ENCODE measurements at regions not wholly inside any gene's neighbourhood (a gene's known extent, or its start where the extent isn't known, plus 50 kb on each side); places are given as distances from the start of the nearest gene placed in this dataset.
A peak's percentile ranks its signal among the peaks of the same experiment; 100 is the strongest.
"Not testable (repeated sequence)": the region's sequence is repeated elsewhere in the genome, so short reads cannot be mapped to it uniquely, and the experiment has no call there.

DNA sequence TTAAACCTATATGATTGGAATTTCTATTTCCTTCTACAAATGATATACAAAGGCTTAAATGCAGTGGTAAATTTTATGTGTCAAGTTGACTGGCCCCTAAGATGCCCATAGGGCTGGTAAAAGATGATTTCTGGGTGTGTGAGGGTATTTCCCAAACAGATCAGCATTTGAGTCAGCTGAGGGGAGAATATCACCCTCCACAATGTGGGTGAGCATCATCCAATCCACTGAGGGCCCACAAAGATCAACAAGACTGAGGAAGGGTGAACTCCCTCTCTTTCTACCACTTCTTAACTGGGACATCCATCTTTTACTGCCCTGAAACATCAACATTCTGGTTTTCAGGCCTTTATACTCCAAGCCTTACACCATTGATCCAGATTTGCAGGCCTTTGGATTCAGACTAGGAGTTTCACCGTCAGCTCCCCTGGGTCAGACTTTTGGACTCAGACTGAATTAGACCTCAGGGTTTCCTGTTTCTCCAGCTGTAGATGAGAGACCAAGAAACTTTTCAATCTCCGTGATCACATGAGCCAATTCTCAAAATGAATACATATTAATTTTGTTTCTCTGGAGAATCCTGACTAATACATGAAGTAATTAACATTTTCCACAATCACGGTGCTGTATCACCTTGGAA lies 1020.7 kb upstream of the SLIT2 start:
- no peak for DNase-seq

DNA sequence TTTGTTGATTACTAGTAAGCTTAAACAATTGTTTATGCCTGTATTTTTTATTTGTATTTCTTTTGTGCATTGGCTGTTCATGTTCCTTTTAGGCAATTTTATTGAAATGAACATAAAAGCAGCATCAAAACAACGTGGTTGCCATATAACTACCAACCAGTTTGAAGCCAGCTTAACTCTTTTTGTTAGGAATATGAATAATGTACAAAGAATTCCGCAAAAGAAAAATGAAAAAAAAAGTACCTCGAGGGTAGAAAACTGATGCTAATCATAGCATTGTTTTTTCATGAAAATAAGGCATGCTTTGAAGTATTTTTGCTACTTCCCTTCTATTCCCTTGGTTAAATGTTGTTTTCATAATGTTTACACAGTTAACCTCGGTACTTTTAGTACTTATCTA lies 1024.0 kb upstream of the SLIT2 start:
- DNase-seq = no peak

DNA sequence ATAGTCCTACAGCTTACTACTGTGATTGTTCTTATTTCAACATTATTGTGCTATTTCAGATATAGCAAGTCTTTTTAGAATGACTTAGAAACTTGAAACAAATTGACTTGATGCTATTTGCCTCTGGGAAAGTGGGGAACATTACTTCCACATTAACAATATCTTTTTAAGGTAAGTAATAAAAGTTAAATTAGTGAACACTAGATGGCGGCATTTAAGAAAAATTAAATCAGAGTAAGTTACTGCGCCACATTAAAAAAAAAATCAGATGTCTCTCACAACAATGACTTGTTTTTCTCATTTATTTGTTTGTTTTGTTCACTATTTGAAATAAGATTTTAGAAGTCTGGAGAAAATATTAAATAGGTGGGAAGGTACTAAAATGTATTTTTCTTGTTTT lies 1026.9 kb upstream of the SLIT2 start:
- DNase-seq = peak; percentile 21

DNA sequence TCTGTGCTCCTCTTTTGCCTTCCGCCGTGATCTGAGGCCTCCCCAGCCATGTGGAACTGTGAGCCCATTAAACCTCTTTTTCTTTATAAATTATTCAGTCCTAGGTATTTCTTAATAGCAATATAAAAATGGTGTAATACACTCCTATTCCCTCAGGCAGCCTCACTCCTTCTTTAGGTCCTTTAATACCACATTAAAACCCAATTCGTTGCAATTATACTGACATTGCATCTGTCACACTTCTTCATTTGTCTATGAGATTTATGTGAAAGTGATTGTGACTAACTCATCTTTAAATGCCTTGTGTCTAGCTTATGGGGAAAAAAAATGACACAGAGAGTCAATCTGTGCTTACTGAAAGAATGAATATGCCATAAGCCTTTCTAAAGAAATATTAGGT lies 1035.2 kb upstream of the SLIT2 start:
- no peak for DNase-seq

DNA sequence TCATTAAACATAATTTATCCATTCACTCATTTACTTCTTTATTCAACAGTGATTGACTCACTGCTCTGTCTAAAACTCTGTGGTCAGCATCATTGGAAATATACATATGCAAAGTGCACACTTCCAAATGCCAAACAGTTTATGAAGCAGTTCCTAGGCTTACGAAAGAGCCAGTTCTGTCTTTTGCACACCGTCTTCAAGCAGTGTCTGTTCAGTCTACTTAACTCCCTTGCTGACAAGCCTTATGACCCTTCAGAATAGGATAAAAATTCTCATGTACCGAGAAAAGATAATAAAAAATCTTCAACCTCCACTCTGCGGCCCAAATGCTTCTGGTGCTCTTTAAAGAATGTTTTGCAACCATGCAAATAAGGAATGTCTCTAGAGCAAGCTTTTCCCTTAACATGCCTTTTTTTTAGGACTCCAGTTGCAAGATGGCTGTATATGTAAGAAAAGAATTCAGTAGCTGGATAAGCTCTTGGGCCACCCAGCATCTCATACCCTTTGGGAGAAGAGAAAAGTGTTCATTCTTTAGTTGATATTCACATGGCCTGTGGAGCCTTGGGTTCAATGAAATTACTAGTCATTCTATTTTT lies 1037.0 kb upstream of the SLIT2 start:
- DNase-seq = no peak

DNA sequence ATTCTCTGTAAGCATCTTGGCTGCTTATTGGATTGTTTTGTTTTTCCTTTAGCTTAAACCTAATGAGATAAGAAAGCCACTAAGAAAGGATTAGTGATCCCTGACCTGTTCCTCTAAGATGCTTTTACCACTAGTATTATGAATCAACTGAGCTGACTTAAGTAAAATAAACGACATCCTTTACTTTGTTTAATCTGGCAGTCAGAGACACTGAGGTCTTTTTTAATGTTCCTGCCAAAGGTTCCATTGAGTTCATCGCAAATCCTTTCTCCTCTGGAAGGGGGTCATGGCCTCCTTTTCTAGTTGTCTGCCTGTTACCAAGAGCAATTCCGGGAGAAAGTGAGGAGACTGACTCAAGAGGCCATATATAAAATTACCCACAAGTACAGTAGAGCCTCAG lies 1038.3 kb upstream of the SLIT2 start:
- peak; percentile 52 for DNase-seq

DNA sequence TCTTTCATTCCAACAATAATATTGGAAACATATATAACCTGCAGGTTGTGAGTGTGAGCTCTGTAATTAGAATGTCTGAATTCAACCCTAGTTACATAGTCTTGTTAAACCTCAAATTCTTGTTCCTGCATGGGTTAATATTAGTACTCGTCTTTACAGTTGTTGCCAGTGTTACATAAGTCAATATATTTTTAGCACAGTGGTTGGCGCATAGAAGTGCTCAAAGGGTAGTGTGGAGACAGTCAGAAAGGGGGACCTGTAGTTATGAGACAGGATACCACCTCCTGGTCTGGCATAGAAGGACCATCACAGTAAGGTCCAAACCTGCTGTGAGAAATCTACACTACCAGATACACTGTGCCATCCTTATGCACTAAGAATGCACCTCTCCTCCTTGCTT lies 1045.9 kb upstream of the SLIT2 start:
- no peak for DNase-seq

DNA sequence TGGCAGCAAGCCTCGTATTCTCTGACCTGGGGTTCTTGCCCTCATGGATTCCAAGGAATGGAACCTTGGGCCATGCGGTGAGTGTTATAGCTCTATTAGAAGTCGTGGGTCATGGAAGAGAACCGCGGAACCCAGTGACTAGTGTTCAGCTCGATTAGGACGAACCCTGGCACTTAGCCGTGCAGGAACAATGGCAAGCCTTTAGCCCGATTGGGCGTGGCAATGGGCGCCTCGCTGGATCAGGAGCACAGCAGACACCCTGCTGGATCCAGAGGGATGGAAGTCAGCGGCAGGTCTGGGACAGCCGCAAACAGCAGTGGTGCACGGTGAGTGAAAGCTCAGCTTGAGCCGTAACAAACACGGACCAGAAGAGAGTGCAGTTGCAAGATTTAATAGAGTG lies 1053.9 kb upstream of the SLIT2 start:
- not testable (repeated sequence) for DNase-seq

DNA sequence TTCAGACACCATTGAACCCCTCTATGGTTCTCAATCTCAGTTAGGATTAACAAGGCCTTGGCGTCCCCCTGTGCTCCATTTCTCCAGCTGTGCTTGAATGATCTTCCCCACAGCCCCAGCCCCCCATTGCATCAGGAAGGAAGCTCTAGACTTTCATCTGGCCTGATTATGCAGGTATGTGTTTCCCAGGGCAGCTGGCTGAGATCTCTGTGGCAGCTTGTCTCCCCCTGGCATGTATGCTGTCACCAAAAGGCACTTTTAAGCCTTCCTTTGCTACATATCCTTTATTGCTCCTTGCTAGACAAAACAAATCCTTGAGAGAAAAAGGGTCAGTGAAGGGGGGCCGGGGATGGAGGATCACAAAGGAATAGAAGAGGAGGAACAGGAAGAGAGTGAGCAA lies 1056.0 kb upstream of the SLIT2 start:
- no peak for DNase-seq

DNA sequence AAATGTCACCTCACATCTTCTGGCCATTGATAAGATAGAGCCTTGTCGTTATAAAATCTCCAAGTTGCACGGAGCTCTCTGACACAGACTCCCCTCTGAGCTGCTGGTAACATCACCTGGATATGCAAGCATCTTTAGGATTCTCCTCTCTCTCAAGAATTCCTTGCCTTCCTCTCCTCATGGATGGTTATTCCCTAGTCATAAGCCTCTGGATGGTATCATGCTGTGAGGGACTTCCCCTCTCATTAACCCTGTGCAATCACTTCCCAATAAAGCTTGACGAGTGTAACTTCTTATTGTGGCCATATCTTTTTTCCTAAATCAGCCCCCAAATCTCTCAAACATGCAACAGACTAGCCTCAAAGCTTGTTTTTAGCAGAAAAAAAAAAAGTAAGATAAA lies 1057.0 kb upstream of the SLIT2 start:
- DNase-seq = no peak

DNA sequence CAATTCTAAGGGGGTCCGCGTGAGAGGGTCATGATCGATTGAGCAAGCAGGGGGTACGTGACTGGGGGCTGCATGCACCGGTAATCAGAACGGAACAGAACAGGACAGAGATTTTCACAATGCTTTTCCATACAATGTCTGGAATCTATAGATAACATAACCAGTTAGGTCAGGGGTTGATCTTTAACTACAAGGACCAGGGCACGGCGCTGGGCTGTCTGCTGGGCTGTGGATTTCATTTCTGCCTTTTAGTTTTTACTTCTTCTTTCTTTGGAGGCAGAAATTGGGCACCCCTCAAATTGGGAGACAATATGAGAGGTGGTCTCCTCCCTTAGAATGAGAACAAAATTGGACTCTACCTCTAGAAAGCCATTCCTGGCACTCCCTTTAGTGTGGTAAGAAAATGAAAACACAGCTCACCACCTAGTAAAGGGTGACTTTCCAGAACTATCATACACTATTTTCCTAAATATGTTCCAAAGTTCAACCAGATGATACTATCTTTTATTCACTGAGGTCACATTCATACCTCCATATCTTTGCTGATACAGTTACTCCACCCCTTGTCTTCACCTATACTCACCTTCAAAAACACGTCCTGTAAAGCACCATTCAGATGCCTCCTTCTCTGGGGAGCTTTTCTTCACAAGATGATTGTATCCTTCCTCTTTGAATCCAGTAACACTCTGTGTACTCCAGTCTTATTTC lies 1058.3 kb upstream of the SLIT2 start:
- no peak for DNase-seq

DNA sequence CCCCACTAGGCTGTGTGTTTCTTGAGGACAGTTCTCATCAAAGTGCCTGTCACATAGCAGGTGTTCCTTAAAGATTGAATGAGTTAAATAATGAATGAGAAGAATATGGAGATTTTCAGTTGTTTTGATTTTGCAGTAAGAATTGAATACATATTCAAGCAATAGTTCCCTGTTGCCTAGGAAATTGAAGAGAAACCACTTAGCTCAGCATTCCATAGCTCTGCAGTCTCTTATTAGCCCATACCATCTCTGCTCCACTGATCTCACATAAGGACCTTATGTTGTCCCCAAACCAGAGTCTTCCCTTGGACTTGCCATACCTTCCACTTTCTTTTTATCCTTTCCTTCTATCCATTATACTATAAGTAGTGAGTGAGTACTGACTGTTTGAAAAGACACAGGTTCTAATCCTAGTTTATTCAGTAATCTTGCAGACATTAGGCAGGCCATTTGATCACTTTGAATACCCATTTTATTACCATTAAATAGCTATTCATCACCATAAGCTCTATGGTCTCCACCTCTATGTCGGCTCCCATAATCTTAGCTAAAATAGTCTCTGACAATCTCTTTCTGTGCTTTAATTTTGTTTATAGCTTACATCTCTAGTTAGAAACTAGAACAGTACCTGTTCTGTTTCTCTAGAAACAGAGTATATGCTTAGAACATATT lies 1059.6 kb upstream of the SLIT2 start:
- DNase-seq = no peak

DNA sequence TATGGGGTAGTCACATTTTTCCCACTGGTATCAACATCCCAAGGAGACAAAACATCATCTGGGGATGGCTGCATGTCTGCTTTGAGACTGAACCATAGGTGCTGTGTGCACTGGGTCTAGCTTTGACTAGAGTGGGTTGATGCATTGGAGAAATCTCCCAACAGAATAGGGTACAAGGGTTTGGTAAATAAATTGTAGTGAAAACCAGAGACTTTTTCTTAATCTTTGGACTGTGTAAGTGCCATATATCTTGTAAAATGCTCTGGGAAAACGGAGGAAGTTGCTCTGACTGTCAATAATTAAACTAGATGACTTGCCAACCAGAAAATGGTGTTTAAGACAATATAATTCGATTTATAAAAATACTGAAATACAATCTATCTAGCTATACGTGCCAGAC lies 1064.0 kb upstream of the SLIT2 start:
- no peak for DNase-seq

DNA sequence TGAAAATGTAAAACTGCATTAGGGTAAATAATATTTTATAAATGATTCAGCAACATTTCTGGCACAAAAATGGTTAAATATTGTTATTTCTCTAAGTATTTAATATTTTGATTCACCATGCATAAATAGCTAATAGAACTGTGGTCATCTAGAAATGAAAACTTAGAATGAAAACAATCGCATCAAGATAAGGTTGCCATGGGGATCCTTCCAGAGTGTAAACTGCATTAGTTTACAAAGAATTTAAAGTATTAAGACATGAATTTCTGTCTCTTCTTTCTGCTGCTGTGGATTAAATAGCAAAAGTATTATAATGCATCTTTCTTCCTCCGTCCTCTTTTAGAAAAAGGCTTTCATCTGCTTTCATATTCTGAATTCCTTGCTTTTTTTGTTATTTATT lies 1064.6 kb upstream of the SLIT2 start:
- peak; percentile 66 for DNase-seq

DNA sequence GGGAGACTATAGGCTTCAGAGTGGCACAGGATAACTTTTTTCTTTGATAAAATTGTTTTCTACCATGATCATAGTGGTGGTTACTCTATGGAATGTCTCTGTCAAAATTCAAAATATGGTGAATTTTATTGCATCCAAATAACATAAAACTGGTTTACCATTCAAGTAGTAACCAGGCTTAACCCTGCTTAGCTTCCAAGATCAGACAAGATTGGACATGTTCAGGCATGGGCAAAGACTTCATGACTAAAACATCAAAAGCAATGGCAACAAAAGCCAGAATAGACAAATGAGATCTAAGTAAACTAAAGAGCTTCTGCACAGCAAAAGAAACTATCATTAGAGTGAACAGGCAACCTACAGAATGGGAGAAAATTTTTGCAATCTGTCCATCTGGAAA lies 1070.1 kb upstream of the SLIT2 start:
- DNase-seq = not testable (repeated sequence)

DNA sequence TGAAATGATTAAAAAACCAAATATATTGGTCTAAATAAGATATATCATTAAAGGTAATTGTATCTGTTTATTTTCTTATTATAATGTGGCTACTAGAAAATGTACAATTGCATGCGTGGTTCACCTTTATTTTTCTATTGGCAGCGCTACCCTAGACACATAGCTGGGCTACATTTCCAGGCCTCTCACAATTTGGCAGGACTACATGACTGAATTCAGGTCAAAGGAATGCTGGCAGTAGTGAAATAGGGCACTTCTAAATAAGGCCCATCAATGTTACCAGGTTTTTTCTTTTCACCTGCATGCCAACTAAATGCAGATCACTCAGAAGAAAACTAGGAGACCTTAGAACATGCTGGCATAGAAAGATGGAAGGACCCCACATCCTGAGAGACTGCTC lies 1072.9 kb upstream of the SLIT2 start:
- no peak for DNase-seq

DNA sequence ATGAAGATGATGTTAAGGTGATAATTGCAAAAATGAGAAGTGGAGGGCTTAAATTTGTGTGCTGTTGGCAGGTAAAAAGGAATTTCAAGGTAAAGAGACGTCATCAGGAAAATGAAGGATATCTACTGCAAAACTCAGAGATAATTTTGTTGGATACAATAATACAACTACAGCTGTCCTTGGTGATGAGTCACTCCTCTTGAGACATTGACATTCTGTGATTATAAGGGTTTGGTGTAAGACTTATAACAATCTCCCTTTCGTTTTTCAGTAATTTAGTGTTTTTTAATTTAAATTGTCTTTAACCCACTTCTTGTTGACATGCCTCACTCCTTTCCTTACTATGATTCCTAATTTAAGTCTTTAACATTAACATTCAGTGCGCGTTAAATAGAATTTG lies 1074.1 kb upstream of the SLIT2 start:
- no peak for DNase-seq

DNA sequence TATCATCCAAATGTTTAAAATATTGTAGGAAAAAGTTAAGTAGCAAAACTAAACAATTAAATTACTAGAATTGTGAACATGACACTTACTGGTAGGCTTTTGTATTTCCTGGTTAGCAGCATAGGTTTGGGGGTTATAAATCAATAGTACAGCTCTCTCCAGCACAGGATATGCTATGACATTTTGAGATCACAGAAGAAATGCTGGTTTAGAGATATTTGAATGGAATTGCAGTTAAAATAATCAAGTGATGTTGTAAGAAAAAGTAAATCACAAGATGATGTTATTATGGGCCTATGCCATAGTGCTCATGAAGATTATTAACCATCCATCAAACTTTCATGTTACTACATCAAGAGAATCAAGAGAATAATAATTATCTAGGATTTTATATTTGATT lies 1079.9 kb upstream of the SLIT2 start:
- no peak for DNase-seq

DNA sequence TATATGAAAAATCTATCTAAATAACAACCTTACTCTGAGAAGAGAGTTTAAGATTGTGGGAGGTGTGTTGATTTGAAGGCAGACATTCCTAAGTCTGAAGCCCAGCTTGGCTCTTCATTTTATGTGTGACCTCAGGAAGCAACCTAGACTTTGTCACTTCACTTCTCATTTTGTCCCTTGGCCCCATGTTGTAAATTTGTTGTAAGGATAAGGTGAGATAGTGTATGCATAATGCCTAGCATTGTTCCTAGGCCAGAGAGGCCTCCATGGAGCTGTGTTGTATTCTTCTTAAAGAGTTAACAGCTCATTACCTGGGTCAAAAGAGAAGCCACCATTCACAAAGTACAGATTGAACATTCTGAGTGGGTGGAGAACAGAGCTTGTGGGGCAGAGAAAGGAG lies 1084.4 kb upstream of the SLIT2 start:
- no peak for DNase-seq

DNA sequence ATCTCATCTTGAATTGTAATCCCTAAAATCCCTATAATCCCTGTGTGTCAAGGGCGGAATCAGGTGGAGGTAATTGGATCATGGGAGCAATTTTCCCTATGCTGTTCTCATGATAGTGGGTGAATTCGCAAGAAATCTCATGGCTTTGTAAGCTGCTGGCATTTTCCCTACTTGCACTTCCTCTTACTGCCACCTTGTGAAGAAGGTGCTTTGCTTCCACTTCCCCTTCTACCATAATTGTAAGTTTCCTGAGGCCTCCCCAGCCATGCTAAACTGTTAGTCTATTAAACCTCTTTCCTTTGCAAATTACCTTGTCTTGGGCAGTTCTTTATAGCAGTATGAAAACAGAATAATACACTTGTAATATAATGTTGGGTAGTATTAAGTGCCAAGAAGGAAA lies 1087.4 kb upstream of the SLIT2 start:
- DNase-seq = no peak

DNA sequence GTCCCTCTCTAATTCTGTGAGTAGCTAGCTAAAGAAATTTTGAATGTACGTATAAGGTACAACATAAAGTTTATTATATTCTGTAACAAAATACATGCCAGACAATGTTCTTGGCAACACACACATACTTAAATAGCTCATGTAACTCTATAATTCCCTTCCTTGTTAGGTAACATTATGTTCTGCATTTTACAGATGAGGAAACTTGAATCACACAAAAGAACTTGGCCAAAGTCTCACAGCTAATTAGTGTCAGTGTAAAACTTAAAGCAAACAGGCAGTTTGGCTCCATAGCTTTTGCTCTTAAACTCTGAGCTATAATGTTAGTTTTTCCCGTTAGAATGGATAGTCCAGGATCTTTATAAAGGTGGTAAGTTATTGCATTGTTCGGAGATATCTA lies 1091.8 kb upstream of the SLIT2 start:
- no peak for DNase-seq

DNA sequence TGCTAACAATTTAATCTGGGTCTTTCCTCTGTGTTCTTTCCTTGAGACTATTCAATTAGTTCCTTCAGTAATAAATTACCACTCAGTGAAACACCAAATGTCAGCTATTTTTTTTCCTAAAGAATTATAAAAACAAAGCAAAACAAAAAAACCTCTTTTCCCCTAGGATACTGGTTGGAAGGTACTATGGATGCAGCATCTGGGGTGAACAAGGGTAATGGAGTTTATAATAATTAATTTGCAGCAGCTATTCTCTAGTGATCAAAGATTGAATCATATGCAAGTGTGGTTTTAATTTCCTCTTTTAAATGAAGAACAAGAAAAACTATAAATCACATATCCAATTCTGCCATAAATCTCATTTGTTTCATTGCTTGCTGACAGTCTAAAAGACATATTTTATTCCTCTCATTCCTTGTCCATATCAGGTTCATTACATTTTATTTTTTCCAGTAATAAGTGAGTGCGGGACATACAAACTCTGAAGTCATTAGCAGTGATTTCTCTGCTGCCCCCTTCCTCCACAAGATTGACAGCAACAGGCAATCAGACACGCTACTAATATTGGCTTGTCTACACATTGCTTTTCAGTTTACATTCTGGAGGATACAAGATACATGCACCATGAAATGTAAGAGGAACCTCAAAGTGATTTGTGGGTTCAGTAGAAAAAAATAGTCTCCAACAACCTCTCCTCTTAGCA lies 1093.4 kb upstream of the SLIT2 start:
- DNase-seq = no peak

DNA sequence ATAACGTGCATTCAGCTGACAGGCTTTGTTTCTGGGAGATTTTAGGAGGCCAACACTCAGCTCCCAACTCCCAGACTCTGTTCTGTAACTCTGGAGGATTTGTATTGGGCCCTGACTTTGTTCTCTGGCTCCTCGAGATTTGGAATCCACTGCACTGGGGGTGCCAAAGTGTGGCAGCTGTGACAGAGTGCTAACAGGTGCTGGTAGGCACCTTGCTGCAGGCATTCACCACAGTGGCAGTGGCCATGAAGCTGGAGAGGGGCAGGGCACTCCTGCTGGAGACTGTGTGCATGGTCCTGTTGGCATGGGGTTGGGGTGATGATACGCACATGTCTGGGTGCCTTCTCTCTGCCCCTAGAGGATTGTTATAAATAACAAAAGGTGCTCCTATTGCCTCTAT lies 1094.9 kb upstream of the SLIT2 start:
- DNase-seq = no peak

Data from renal pelvis (tissue), 1 donor.